ENCODE measurements at regions not wholly inside any gene's neighbourhood (a gene's known extent, or its start where the extent isn't known, plus 50 kb on each side); places are given as distances from the start of the nearest gene placed in this dataset.

DNA sequence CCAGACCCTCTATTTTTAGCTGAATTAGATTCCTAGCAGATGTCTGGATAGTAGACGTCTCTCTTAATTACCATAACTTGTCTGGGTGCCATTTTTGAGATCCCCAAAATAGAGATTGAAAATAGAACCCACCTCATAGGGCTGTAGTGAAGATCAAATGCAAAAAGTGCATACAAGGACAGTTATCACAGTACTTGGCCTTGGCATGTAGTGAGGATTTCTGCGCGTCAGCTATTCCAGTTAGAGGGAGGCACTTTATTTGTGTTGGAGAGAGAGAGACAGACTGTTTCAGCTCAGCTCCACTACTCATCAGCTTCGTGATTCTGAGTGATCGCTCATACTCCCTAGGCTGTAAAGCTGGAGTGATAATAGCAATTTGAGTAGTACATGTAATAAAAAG is 59.6 kb upstream of the CDH13 start:
- in situ Hi-C loops (cut with MboI; ENCODE audit: low sequenced_read_pairs) = no loop called here

DNA sequence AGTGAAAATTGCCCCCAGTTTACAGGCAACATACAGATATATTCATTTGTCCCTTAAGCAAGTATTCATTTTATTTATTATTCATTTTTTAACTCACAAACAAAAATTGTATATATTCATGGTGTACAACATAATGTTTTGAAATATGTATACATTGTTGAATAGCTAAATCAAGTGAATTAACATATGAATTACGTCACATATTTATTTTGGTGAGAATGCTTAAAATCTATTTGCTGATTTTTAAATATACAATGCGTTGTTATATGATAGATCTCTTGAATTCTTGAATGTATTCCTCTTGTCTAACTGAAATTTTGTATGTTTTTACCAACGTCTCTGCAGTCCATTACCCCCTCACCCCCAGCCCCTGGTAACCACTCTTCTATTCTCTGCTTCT is 63.4 kb upstream of the CDH13 start:
- in situ Hi-C loops (cut with MboI; ENCODE audit: low sequenced_read_pairs) = no loop called here

DNA sequence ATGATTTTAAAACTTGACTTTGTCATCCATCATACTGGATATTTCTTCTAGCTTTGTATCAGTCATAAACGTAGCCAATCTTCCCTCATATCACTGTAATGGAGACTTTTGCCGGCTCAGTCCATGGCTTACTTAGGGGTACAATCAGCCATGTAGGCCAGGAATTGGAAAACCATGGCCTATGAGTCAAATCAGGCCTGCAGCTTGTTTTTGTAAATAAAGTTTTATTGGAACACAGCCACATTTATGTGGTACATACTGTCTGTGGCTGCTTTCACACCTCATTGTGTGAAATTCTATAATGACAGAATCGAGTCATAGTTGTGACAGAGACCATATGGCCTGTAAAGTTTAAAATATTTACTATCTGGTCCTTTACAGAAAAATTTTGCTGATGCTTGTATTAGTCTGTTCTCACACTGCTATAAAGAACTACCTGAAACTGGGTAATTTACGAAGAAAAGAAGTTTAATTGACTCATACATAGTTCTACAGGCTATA is 64.5 kb upstream of the CDH13 start:
- in situ Hi-C loops (cut with MboI; ENCODE audit: low sequenced_read_pairs) = no loop called here

DNA sequence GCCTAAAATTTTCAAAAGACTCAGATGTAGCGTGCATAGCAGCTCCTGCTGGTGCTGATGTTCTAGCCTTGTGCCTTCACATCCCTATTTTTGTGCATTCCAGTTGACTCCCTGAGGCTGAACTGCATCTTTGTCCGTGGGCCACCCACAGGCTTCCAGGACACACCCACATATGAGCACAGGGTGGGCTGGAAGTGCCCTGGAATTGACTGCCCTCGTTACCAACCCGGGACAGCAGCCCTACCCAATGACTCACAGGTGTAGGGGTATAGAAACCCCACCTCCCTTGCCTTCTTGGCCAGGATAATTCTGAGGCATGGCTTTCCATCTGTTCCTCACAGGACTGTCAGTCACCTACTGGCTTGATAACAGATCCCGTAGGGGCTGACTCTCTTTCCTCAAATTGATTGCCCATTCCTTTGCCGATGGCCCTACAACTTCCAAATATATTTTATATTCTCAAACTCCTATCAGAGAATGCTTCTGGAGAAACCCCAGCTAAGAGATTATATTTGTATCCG is 65.9 kb upstream of the CDH13 start:
- in situ Hi-C loops (cut with MboI; ENCODE audit: low sequenced_read_pairs) = no loop called here

DNA sequence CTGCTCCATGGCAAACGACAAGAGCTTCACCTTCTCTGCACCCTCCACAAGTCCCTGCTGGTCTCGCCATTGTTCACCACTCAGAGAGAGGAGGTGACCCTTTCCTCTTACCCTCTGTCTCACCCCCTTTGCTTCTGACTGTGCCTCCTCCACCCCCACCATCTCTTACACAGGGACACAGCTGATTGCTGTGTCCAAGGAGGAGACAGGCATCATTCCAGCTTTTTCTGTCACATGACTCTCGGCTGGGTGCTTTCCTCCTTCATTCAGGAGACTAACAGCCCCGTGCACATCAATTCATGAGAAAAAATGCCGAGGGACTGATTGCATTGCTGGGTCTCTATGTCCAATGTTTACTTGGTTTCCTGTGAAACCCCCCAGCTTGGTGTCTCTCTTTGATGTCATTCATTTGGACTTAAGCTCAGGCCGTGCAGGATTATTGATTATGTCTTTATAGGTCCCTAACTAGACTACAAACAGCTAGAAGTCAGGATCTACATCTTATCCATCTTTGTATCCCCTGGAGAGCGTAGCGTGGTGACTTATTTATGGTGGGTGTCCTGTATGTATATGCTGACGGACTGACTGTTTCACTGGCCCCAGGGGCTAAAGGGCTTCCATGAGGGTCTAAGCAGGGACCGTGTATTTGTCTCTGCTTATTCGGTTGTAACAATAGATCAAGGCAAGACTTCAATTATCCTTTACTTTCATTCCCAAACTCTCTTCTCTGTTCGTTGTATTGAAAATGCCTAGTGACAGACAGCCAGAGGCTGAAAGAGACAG is 82.2 kb upstream of the CDH13 start:
- in situ Hi-C loops (cut with MboI; ENCODE audit: low sequenced_read_pairs) = no loop called here

DNA sequence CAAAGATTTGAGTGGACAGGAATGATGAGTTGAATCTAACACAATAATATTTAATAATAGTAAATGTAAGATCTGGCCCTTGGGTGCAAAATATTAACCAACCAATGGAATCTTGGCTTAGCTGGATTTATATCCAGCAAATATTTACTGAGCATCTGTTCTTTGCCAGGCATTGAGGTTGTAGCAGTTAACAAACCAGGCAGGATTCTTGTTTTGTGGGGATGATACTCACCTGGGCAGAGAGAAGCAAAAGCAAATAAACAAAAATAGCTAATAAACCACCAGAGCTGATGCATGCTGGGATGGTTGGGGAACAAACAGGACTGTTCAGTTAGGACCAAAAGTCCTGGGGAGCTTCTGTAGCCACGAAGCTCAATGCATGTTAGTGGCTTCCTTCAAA is 84.1 kb upstream of the CDH13 start:
- in situ Hi-C loops (cut with MboI; ENCODE audit: low sequenced_read_pairs) = no loop called here

DNA sequence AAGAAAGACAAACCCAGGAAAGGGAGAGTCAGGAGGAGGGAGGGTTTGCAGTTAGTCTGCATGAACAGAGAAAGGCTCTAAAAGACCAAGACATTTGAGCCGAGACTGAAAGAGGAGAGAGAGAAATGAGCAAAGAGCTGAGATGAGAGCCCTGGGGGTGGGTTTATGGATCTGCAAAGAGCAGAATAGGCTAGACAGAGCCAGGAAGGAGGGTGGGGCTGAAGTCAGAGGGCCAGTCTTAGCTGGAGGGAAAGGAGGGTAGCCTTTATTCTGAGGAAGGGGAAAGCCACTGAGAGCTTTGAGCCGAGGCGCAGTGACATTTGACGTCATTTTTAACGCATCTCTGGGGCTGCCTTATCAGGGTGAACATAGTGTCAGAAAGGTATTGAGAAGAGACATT is 85.7 kb upstream of the CDH13 start:
- in situ Hi-C loops (cut with MboI; ENCODE audit: low sequenced_read_pairs) = no loop called here

DNA sequence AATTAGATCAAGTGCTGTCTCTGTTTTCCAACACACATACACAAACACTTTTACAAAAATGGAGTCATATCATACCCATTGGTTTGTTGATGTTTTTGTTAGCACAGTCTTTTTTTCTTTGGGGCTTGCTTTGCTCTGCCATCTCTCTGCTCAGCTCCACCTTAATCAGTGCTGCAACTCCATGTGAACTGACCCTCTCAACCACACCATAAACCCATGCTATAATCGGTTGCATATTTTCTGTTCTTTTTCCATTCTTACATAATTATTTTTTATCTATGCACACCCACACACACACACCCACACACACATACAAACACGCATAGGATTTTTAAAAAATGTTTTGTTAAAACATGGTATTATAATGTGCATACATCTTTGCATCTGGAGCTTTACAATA is 91.0 kb upstream of the CDH13 start:
- in situ Hi-C loops (cut with MboI; ENCODE audit: low sequenced_read_pairs) = no loop called here

DNA sequence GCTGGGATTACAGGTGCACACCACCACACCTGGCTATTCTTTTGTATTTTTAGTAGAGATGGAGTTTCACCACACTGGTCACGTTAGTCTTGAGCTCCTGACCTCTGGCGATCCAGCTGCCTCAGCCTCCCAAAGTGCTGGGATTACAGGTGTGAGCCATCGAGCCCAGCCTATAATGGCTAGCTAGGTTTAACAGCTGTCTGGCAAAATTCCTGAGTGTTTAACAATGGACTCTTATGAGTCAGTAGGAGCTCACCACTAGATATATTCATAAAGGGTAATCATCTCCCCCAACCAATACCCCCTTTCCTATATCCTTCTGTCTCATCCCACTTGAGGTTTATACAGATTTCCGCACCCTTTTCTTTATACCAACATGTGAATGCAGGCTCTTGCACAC is 91.5 kb upstream of the CDH13 start:
- in situ Hi-C loops (cut with MboI; ENCODE audit: low sequenced_read_pairs) = no loop called here

DNA sequence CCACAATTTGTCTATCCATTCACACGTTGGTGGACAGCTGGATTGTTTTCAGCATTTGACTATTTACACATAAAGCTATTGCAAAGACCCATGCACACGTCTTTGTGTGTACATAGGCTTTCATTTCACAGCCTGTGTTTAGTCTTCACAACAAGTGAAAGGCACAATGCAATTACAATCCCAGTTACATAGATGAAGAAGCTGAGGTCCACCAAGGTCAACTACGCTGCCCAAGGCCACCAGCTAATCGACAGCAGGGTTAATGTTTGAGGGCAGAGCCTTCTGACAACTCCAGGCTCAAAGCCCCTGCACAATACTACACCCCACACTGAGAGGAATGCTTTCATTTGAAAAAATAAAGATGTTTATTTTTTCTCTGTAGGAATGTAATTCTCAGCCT is 93.6 kb upstream of the CDH13 start:
- in situ Hi-C loops (cut with MboI; ENCODE audit: low sequenced_read_pairs) = no loop called here

DNA sequence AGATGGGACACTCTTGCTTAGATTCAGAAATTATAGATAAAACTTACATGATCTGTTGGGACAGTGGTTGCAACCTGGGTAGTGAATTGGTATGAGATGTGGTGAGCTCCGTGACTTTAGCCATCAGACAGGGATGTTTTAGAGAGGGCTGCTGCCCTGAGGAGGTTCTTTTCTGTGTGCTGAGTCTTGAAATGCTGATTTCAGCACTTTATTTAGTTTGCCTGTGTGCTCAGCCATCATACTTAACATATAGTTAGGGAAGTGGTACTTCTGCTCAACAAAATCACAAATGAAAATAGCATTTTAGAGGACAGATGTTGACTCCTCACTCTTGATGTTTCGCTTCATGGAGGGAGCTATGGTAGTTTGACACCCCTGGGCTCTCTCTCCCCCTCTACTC is 95.9 kb upstream of the CDH13 start:
- in situ Hi-C loops (cut with MboI; ENCODE audit: low sequenced_read_pairs) = no loop called here

DNA sequence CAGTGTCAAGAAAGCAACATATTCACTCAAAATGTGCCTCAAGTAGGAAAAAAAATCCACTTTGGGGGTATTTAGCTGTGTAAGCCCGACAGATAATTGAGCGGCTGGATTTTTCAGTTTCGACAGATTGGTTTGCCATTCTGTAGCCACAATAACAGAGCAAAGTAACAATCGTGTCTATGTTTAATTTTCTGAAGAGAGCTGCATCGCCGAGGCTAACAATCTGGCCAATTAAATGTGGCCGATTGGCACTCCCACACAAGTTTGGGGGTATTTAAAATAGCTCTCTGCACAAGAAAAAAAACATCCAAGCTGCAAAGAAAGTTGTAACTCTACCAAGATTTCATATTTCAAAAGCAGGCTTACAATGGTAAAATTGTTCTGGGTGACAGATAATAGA is 99.7 kb upstream of the CDH13 start:
- in situ Hi-C loops (cut with MboI; ENCODE audit: low sequenced_read_pairs) = no loop called here

DNA sequence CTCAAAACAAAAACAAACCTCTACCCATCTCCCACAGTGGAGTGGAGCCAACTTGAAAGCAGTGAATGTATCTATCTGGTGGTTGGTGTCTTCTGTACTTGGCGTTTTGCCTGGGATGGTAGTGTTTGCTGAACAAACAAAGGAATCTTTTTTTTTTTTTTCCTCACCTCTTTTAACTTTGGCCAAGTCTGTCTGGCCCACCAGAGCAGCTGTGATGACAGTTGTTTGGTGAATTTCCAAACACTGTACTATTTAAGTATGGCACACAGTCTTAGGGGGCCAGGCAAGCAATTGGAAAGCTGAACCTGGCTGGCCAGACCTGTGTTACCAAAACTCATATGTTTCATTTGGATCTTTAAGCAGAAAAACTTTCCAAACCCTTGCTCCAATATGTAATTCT is 101.8 kb upstream of the CDH13 start:
- in situ Hi-C loops (cut with MboI; ENCODE audit: low sequenced_read_pairs) = no loop called here

DNA sequence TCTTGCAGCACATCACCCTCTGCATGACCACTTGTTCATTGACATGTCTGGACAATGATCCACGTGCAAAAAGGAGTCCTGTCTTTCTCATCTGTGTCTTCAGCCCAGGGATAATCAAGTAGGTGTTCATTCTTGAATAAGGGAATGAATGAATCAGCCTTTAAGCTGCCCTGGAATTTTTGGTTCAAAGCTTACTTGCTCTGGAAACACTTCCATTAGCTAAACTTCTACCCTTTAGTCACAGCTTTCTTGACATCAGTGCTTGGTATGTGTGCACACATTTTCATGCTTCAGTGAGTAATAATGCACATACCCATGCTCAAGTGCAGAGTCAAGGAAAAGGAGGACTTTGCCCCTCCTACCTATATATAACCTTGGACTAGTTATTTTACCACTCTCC is 103.0 kb upstream of the CDH13 start:
- in situ Hi-C loops (cut with MboI; ENCODE audit: low sequenced_read_pairs) = no loop called here

DNA sequence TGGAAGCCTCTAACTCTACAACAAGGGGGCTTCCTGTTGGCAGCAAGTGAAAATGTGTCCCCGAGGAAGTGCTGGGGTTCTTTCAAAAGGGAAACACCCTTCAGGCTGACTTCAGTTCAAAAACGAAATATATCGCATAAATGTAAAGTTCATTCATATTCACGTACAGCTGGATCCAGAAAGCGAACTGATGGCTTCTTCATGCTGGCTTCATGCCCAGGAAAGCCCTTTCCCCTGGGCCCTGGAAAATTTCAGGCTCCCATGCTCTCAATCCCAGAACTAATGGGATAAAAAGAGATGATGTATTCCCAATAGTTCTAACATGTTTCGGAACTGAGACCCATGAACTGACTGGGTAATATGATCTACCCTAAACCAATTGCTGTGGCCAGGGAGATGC is 104.7 kb upstream of the CDH13 start:
- in situ Hi-C loops (cut with MboI; ENCODE audit: low sequenced_read_pairs) = no loop called here

DNA sequence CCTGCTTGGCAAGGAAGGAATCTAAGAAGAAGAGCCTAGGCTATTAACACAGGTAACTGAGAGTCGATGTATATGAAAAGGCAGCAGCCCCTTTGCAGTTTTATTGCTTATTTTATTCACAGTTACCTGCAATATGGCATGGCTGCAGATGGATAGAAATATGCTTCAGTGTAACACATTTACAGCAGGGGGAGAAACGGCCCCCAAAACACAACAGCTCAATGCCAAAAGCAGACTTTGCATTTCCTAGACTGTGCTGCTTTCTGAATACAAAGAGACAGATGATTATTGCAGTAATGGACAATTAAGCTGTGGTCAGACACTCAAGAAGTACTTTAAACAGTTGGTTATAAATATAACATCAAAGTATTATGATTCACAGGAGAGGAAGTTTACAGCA is 108.0 kb upstream of the CDH13 start:
- in situ Hi-C loops (cut with MboI; ENCODE audit: low sequenced_read_pairs) = no loop called here

DNA sequence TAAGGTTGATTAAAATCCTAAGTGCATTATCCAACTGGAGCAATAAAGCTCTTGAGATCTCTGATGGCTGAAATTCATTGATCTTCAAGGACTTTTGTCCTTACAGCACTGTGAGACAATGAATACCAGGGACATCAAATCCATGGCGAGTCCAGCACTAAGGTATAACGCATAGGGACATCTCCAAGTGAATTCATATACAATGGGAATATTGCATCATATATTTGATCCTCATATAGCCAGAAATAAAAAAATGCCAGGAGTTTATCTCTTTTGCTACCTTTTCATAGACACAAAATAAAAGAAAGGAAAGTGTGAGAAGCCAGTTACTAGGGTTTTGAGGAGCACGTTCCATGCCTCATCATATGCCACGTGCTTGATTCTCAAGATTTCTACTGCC is 112.5 kb upstream of the CDH13 start:
- in situ Hi-C loops (cut with MboI; ENCODE audit: low sequenced_read_pairs) = no loop called here

DNA sequence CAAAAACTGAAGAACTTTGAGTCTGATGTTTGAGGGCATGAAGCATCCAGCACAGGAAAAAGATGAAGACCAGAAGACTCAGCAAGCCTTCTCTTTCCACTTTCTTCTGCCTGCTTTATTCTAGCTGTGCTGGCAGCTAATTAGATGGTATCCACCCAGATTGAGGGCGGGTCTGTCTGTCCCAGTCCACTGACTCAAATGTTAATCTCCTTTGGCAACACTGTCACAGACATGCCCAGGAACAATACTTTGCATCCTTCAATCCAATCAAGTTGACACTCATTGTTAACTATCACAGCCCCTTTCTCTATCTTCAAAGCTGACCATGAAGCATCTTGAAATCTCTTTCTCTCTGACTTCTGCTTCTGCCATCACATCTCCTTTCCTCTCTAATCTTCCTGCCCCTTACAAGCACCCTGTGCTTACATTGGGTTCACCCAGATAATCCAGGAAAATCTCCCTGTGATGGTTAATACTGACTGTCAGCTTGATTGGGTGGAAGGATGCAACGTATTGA is 115.9 kb upstream of the CDH13 start:
- in situ Hi-C loops (cut with MboI; ENCODE audit: low sequenced_read_pairs) = no loop called here

DNA sequence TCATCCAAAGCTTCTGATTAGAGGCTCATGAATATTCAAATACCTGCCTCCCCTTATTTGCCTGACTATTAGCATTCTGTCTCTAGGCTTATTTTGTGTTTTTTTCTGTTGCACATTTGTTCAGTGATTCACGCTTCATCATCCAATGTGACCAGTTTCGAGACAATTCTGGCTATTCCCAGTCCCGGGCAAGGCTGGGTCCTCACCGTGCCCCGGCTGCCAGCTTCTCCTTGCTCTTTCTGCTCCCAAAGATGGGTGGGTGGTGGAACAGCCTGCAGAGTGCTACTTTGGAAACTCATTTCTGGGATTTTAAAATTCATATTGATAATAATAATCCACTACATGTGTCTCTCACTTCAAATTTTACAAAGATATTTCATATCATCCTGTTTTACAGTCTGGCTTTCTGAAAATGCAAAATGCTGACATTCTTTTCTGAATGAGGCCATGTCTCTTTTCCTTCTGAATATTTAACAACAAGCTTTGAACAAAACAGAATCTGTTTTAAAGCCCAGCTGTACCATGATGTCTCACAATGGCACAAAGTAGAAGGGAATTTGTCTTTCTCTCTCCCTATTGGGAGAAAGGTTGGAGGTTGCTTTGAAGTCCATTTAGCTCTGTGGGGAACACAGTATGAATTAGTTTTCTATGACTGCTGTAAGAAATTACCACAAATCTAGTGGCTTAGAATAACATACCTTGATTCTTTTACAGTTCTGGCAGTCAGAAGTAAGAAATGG is 116.9 kb upstream of the CDH13 start:
- in situ Hi-C loops (cut with MboI; ENCODE audit: low sequenced_read_pairs) = no loop called here

DNA sequence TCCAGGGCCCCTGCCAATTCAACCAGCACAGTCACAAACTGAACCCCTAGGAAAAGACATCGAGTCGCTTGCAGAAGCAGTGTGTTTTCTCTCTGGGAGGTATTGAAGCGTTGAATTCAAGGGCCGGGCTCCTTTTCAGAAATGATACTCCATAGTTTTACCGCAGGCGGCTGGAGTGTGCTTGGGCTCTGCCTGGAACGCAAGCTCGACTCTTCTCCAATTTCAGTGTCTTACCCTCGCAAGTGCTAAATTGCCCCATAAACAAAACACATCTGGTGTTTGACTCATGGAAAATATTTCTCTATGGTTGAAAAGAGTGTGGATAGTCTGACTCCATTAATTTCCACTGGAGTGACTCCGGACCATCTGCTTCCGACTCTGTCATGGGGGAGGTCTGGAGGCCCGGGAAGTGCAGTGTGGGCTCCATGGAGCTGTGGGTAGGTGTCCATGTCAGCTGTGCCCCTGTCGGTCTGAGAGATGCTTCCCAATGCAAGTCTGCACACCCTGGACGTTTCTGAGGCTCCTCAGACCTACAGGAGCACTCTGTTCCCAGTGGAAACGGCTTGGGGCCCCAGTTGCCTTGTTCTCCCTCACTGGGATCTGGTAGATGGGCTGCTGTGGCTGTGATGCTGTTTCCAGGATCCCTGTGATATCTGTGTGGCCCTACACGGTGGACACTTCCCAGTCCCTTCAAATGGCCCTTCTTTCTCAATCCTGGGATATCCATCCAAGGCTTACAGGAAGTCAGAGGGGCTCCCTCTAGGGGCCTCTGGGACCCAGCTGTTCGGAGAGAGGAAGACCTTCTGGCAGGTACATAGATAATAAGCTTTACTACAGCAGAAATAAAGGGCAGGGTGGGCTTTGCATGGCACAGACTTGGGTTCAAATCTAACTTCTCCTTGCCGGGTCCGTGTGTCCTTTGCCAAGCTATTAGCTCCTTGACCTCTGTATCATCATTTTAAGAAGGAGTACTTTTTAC is 119.8 kb upstream of the CDH13 start:
- in situ Hi-C loops (cut with MboI; ENCODE audit: low sequenced_read_pairs) = no loop called here

DNA sequence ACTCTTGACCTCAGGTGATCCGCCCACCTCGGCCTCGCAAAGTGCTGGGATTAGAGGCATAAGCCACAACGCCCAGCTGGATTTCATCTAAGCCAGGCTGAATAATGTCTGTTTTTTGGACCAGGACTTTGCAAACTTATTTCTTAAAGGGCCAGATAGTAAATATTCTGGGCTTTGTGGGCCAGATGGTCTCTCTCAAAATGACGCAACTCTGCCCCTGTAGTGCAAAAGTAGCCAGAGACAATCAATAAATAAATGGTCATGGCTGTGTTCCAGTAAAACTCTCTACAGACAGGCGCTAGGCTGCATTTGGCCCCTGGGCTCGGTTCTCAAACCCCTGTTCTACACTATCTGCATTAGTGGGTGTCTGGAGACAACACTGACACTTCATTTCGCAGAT is 121.9 kb upstream of the CDH13 start:
- in situ Hi-C loops (cut with MboI; ENCODE audit: low sequenced_read_pairs) = no loop called here
